ENCODE measurements at regions not wholly inside any gene's neighbourhood (a gene's known extent, or its start where the extent isn't known, plus 50 kb on each side); places are given as distances from the start of the nearest gene placed in this dataset.

DNA sequence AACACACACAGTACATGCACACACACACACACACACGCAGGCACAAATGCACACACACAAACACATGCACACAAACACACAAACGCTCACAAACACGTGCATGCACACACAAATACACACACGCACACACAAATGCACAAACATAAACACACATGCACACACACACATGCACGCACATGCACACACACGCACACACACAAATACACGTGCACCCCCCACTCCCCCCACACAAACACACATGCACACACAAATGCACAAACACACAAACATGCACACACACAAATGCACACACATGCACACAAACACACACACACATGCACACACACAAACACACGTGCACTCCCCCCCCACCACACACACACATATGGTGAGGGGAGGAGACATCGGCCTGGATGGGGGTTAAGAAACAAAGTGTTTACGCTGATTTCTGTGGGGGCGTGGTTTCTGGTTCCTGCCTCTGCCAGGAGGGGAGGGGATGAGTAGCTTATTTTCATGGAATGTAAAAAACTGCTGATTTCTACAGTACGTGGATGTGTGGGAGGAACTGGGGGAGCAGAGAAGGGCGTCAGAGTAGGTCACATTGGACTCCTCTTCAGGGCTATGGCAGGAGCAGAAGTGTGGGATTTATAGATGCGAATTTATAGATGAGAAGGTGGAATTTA is 607.2 kb downstream of the QKI start:
- TF ChIP-seq, protein P1, sequence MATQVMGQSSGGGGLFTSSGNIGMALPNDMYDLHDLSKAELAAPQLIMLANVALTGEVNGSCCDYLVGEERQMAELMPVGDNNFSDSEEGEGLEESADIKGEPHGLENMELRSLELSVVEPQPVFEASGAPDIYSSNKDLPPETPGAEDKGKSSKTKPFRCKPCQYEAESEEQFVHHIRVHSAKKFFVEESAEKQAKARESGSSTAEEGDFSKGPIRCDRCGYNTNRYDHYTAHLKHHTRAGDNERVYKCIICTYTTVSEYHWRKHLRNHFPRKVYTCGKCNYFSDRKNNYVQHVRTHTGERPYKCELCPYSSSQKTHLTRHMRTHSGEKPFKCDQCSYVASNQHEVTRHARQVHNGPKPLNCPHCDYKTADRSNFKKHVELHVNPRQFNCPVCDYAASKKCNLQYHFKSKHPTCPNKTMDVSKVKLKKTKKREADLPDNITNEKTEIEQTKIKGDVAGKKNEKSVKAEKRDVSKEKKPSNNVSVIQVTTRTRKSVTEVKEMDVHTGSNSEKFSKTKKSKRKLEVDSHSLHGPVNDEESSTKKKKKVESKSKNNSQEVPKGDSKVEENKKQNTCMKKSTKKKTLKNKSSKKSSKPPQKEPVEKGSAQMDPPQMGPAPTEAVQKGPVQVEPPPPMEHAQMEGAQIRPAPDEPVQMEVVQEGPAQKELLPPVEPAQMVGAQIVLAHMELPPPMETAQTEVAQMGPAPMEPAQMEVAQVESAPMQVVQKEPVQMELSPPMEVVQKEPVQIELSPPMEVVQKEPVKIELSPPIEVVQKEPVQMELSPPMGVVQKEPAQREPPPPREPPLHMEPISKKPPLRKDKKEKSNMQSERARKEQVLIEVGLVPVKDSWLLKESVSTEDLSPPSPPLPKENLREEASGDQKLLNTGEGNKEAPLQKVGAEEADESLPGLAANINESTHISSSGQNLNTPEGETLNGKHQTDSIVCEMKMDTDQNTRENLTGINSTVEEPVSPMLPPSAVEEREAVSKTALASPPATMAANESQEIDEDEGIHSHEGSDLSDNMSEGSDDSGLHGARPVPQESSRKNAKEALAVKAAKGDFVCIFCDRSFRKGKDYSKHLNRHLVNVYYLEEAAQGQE (IDR thresholded peaks at IDR 0.05; ENCODE audit: borderline replicate concordance) = no peak
- TF ChIP-seq, protein P2, sequence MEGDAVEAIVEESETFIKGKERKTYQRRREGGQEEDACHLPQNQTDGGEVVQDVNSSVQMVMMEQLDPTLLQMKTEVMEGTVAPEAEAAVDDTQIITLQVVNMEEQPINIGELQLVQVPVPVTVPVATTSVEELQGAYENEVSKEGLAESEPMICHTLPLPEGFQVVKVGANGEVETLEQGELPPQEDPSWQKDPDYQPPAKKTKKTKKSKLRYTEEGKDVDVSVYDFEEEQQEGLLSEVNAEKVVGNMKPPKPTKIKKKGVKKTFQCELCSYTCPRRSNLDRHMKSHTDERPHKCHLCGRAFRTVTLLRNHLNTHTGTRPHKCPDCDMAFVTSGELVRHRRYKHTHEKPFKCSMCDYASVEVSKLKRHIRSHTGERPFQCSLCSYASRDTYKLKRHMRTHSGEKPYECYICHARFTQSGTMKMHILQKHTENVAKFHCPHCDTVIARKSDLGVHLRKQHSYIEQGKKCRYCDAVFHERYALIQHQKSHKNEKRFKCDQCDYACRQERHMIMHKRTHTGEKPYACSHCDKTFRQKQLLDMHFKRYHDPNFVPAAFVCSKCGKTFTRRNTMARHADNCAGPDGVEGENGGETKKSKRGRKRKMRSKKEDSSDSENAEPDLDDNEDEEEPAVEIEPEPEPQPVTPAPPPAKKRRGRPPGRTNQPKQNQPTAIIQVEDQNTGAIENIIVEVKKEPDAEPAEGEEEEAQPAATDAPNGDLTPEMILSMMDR (IDR thresholded peaks at IDR 0.05; ENCODE audit: poor library complexity, severe bottlenecking) = no peak
- TF ChIP-seq EP300 (conservative IDR thresholded peaks at IDR 0.05; ENCODE audit: poor library complexity, severe bottlenecking) = no peak

Data from neural cell (in vitro differentiated cells).